Psoas muscle (tissue), 7 donors: ENCODE measurements at regions not wholly inside any gene's neighbourhood (a gene's known extent, or its start where the extent isn't known, plus 50 kb on each side); places are given as distances from the start of the nearest gene placed in this dataset.
"Not testable (repeated sequence)": the region's sequence is repeated elsewhere in the genome, so short reads cannot be mapped to it uniquely, and the experiment has no call there.

Source experiments
- ATAC-seq, 4 donors: fragments of 200-7000 bp; cut with Tn5 transposase; one replicate each; pipeline ENCODE4 v1.9.1; 2020; ENCODE audit warnings: moderate library complexity in 3 of 4, mild to moderate bottlenecking in 2 of 4
- DNase-seq, 2 donors: peaks; one replicate each; pipeline ENCODE4 v3.0.0-alpha.2; 2020
- H3K27ac ChIP-seq: fragments of 200-600 bp; one replicate; pipeline ENCODE4 v1.8.0; 2022
- H3K27me3 ChIP-seq, 3 donors: fragments of 200-600 bp in 1 of 3; one replicate each; pipeline versions ENCODE4 v1.6.1 to v1.8.0; 2013 to 2022; ENCODE audit warnings: low read length in 2 of 3, mild to moderate bottlenecking in 2 of 3, moderate library complexity in 1 of 3; ENCODE audit not compliant: insufficient read depth in 3 of 3
- H3K36me3 ChIP-seq, 2 donors: fragments of 200-600 bp in 1 of 2; one replicate each; pipeline versions ENCODE4 v1.6.1 to v1.8.0; 2013 to 2022; ENCODE audit warnings: low read depth in 1 of 2, mild to moderate bottlenecking in 1 of 2, moderate library complexity in 1 of 2; ENCODE audit not compliant: insufficient read depth in 1 of 2
- H3K4me1 ChIP-seq: fragments of 200-600 bp; one replicate; pipeline ENCODE4 v1.8.0; 2022
- H3K4me3 ChIP-seq: fragments of 200-600 bp; one replicate; pipeline ENCODE4 v1.8.0; 2022; ENCODE audit warnings: mild to moderate bottlenecking
- H3K9me3 ChIP-seq: fragments of 200-600 bp; one replicate; pipeline ENCODE4 v1.8.0; 2022
- WGBS, 3 donors: extraction: QIAGEN DNeasy Blood & Tissue Kit; methylation state at CpG; one replicate each; pipeline versions ENCODE4 v1.1.6 to v1.1.7; 2013; 5-methylcytosine and 5-hydroxymethylcytosine counted together
- intact Hi-C, 2 donors: fragments of 100-400 bp; cut with DNase I; formaldehyde crosslinking; loops; one replicate each; pipeline versions ENCODE4 v1.11.0 to v1.14.2; 2022
- donor health status: healthy with polysubstance abuse.
- donor health status: DM: no; HTN: no; CAD: no; lungs with moderate emphysema.
- donor health status: Bipolar disorder and iron deficiency.
- donor health status: healthy.
- donor health status: DM: yes; HTN: yes; CAD: no.
- donor health status: DM: no; HTN: no; CAD: no.
- donor health status: DM: yes; HTN: yes; CAD: no.

- intact Hi-C loops, H3K27ac ChIP-seq, H3K4me1 ChIP-seq, H3K4me3 ChIP-seq, ATAC-seq, DNase-seq, H3K9me3 ChIP-seq, H3K36me3 ChIP-seq, H3K27me3 ChIP-seq: not testable (repeated sequence)
- 75% methylated on average over 2 of the region's 2 CpGs; no CpG with 5 or more reads in 2 of the 3 donors for WGBS, 3 donors
Observed at GRCh38 chr9:64449025-64449424, 836.0 kb downstream of the FOXD4L5 start.

- H3K4me3 ChIP-seq, DNase-seq, H3K27me3 ChIP-seq, intact Hi-C loops, H3K27ac ChIP-seq, ATAC-seq, H3K36me3 ChIP-seq, H3K9me3 ChIP-seq, H3K4me1 ChIP-seq: not testable (repeated sequence)
- 81 to 88% (median 82%) methylated on average over 5 to 6 of the region's 6 CpGs for WGBS, 3 donors
Observed at GRCh38 chr9:64444909-64445525, 840.0 kb downstream of the FOXD4L5 start.

- H3K9me3 ChIP-seq, H3K27ac ChIP-seq, H3K4me1 ChIP-seq, DNase-seq, ATAC-seq, intact Hi-C loops, H3K4me3 ChIP-seq, H3K36me3 ChIP-seq, H3K27me3 ChIP-seq: not testable (repeated sequence)
- 93 to 98% (median 97%) methylated on average over 2 of the region's 2 CpGs for WGBS, 3 donors
Observed at GRCh38 chr9:64439747-64440146, 845.3 kb downstream of the FOXD4L5 start.
